ENCODE measurements at regions not wholly inside any gene's neighbourhood (a gene's known extent, or its start where the extent isn't known, plus 50 kb on each side); places are given as distances from the start of the nearest gene placed in this dataset.

- Histone ChIP-seq H3K36me3 (ENCODE audit: insufficient read depth, low read length) (no peaks in the 10 kb centered on the region), H3K27me3 (ENCODE audit: insufficient read depth, low read length, poor library complexity, severe bottlenecking) (no peaks in the 10 kb centered on the region), H2AFZ (ENCODE audit: low read length) (no peak overlapping the region), H3K9ac (ENCODE audit: low read depth, low read length, poor library complexity, severe bottlenecking) (no peak overlapping the region), H3K9me2 (replicated peaks; ENCODE audit: low read depth, low read length) (no peaks in the 10 kb centered on the region), H3K9me3 (ENCODE audit: insufficient read depth, low read depth, low read length) (no peaks in the 10 kb centered on the region; the same call in 1 of the 2 replicates), H3K4me1 (ENCODE audit: insufficient read depth, low read length, poor library complexity, severe bottlenecking) (no peaks in the 10 kb centered on the region), H4K20me1 (ENCODE audit: insufficient read depth, low read length, poor library complexity, severe bottlenecking) (no peaks in the 10 kb centered on the region), H3K79me2 (ENCODE audit: insufficient read depth, low read length) (no peaks in the 10 kb centered on the region), H3F3A (ENCODE audit: low read depth) (no peaks in the 10 kb centered on the region), H3K4me3 (ENCODE audit: low read length, poor library complexity, severe bottlenecking) (no peak overlapping the region), H3K4me2 (ENCODE audit: low read depth, low read length, poor library complexity, severe bottlenecking) (no peak overlapping the region)
- TF ChIP-seq, protein P1, sequence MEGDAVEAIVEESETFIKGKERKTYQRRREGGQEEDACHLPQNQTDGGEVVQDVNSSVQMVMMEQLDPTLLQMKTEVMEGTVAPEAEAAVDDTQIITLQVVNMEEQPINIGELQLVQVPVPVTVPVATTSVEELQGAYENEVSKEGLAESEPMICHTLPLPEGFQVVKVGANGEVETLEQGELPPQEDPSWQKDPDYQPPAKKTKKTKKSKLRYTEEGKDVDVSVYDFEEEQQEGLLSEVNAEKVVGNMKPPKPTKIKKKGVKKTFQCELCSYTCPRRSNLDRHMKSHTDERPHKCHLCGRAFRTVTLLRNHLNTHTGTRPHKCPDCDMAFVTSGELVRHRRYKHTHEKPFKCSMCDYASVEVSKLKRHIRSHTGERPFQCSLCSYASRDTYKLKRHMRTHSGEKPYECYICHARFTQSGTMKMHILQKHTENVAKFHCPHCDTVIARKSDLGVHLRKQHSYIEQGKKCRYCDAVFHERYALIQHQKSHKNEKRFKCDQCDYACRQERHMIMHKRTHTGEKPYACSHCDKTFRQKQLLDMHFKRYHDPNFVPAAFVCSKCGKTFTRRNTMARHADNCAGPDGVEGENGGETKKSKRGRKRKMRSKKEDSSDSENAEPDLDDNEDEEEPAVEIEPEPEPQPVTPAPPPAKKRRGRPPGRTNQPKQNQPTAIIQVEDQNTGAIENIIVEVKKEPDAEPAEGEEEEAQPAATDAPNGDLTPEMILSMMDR (conservative IDR thresholded peaks at IDR 0.05; ENCODE audit: low read length), result no peak
- no peak for TF ChIP-seq EZH2phosphoT487 (IDR thresholded peaks at IDR 0.05; ENCODE audit: borderline replicate concordance)
These were observed 191.5 kb downstream of the TEX29 start for GRCh38 chr13:111511805-111512504.

GRCh38 chr13:111512707-111513106 lies 192.3 kb downstream of the TEX29 start:
- no peaks in the 10 kb centered on the region for H3K79me2 ChIP-seq (ENCODE audit: insufficient read depth, low read length)
- H3K9me2 ChIP-seq (replicated peaks; ENCODE audit: low read depth, low read length), result no peaks in the 10 kb centered on the region
- no peaks in the 10 kb centered on the region for H3K27me3 ChIP-seq (ENCODE audit: insufficient read depth, low read length, poor library complexity, severe bottlenecking)
- H4K20me1 ChIP-seq (ENCODE audit: insufficient read depth, low read length, poor library complexity, severe bottlenecking), result no peaks in the 10 kb centered on the region
- no peak overlapping the region for H2AFZ ChIP-seq (ENCODE audit: low read length)
- no peak overlapping the region for H3K4me2 ChIP-seq (ENCODE audit: low read depth, low read length, poor library complexity, severe bottlenecking)
- H3K9me3 ChIP-seq (ENCODE audit: insufficient read depth, low read depth, low read length), result no peaks in the 10 kb centered on the region; the same call in 1 of the 2 replicates
- no peaks in the 10 kb centered on the region for H3K4me1 ChIP-seq (ENCODE audit: insufficient read depth, low read length, poor library complexity, severe bottlenecking)
- H3K4me3 ChIP-seq (ENCODE audit: low read length, poor library complexity, severe bottlenecking), result no peak overlapping the region
- H3K36me3 ChIP-seq (ENCODE audit: insufficient read depth, low read length), result no peaks in the 10 kb centered on the region
- no peak overlapping the region for H3K9ac ChIP-seq (ENCODE audit: low read depth, low read length, poor library complexity, severe bottlenecking)
- TF ChIP-seq, protein P1 (conservative IDR thresholded peaks at IDR 0.05; ENCODE audit: low read length), result no peak
- TF ChIP-seq EZH2phosphoT487 (IDR thresholded peaks at IDR 0.05; ENCODE audit: borderline replicate concordance), result no peak
- H3F3A ChIP-seq (ENCODE audit: low read depth), result no peaks in the 10 kb centered on the region

GRCh38 chr13:111513766-111514609 lies 193.5 kb downstream of the TEX29 start:
- no peaks in the 10 kb centered on the region for H3K79me2 ChIP-seq (ENCODE audit: insufficient read depth, low read length)
- no peaks in the 10 kb centered on the region for H3F3A ChIP-seq (ENCODE audit: low read depth)
- no peak overlapping the region for H3K4me2 ChIP-seq (ENCODE audit: low read depth, low read length, poor library complexity, severe bottlenecking)
- H3K27me3 ChIP-seq (ENCODE audit: insufficient read depth, low read length, poor library complexity, severe bottlenecking), result no peaks in the 10 kb centered on the region
- no peak overlapping the region for H2AFZ ChIP-seq (ENCODE audit: low read length)
- H3K9me2 ChIP-seq (replicated peaks; ENCODE audit: low read depth, low read length), result no peaks in the 10 kb centered on the region
- H3K36me3 ChIP-seq (ENCODE audit: insufficient read depth, low read length), result no peaks in the 10 kb centered on the region
- no peaks in the 10 kb centered on the region for H3K4me1 ChIP-seq (ENCODE audit: insufficient read depth, low read length, poor library complexity, severe bottlenecking)
- TF ChIP-seq, protein P1 (conservative IDR thresholded peaks at IDR 0.05; ENCODE audit: low read length), result no peak
- no peak for TF ChIP-seq EZH2phosphoT487 (IDR thresholded peaks at IDR 0.05; ENCODE audit: borderline replicate concordance)
- no peaks in the 10 kb centered on the region for H4K20me1 ChIP-seq (ENCODE audit: insufficient read depth, low read length, poor library complexity, severe bottlenecking)
- no peaks in the 10 kb centered on the region; the same call in 1 of the 2 replicates for H3K9me3 ChIP-seq (ENCODE audit: insufficient read depth, low read depth, low read length)
- H3K4me3 ChIP-seq (ENCODE audit: low read length, poor library complexity, severe bottlenecking), result no peak overlapping the region
- H3K9ac ChIP-seq (ENCODE audit: low read depth, low read length, poor library complexity, severe bottlenecking), result no peak overlapping the region

All from Loucy (cell line).